ENCODE measurements at regions not wholly inside any gene's neighbourhood (a gene's known extent, or its start where the extent isn't known, plus 50 kb on each side); places are given as distances from the start of the nearest gene placed in this dataset.

DNA sequence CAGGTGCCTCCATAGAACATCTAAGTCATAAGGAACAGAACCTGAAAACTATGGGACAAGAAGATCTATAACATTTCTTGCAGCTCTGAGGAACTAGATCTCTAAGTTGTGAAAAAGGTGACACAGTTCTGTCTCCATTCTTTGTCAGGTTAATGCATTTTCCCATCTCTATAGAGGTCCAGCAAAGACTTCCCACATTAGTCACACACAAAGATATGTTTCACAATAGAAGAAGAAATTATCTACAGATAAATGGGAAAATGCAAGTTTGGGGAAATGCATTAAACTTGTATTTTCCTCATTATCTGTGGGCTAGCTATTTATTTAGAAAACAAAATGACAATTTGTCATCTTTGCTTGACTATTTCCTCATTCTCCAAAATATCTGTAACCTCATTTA lies 458.6 kb upstream of the PAPPA start:
- TF ChIP-seq, protein P1, sequence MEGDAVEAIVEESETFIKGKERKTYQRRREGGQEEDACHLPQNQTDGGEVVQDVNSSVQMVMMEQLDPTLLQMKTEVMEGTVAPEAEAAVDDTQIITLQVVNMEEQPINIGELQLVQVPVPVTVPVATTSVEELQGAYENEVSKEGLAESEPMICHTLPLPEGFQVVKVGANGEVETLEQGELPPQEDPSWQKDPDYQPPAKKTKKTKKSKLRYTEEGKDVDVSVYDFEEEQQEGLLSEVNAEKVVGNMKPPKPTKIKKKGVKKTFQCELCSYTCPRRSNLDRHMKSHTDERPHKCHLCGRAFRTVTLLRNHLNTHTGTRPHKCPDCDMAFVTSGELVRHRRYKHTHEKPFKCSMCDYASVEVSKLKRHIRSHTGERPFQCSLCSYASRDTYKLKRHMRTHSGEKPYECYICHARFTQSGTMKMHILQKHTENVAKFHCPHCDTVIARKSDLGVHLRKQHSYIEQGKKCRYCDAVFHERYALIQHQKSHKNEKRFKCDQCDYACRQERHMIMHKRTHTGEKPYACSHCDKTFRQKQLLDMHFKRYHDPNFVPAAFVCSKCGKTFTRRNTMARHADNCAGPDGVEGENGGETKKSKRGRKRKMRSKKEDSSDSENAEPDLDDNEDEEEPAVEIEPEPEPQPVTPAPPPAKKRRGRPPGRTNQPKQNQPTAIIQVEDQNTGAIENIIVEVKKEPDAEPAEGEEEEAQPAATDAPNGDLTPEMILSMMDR (IDR thresholded peaks at IDR 0.05; ENCODE audit: low read depth, low read length) = no peak
- no peak for TF ChIP-seq EZH2phosphoT487 (IDR thresholded peaks at IDR 0.05; ENCODE audit: low read depth)
- Histone ChIP-seq H3K9me3 (ENCODE audit: insufficient read depth, low read length) (no peaks in the 10 kb centered on the region), H3K27ac (ENCODE audit: low read length) (no peak overlapping the region), H3K36me3 (replicated peaks; ENCODE audit: low read depth, low read length) (no peaks in the 10 kb centered on the region), H3K27me3 (ENCODE audit: low read depth, low read length) (no peaks in the 10 kb centered on the region), H3K9ac (ENCODE audit: low read length) (no peak overlapping the region), H3K4me2 (ENCODE audit: low read length) (no peak overlapping the region), H2AFZ (ENCODE audit: low read depth, low read length) (no peak overlapping the region), H3K4me3 (ENCODE audit: low read length) (no peak overlapping the region), H4K20me1 (ENCODE audit: insufficient read depth, low read length) (no peaks in the 10 kb centered on the region), H3K79me2 (ENCODE audit: low read length) (no peaks in the 10 kb centered on the region), H3K4me1 (ENCODE audit: low read length) (peaks cover 17% of the 10 kb centered on the region)

DNA sequence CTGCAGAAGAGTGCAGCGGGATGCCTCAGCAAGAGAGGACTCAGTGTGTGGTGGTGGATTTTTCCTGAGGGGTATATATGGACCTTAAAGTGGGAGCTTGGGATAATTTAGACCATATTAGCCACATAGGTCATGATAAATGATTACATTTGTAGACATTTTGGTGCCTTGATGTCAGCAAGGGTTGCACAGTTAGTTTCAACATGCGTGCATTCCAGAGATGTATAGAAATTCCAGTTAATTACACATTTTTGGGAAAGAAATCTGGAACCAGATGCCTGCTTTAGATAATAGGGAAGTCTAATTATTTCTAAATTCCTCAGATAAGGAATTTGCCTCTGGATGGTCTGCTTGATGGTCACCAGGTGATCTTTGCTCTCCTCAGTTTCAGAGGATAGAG lies 440.6 kb upstream of the PAPPA start:
- Histone ChIP-seq H3K4me2 (ENCODE audit: low read length) (no peak overlapping the region), H3K27ac (ENCODE audit: low read length) (no peak overlapping the region), H3K9me3 (ENCODE audit: insufficient read depth, low read length) (no peaks in the 10 kb centered on the region), H2AFZ (ENCODE audit: low read depth, low read length) (no peak overlapping the region), H3K9ac (ENCODE audit: low read length) (no peak overlapping the region), H4K20me1 (ENCODE audit: insufficient read depth, low read length) (no peaks in the 10 kb centered on the region), H3K27me3 (ENCODE audit: low read depth, low read length) (no peaks in the 10 kb centered on the region), H3K36me3 (replicated peaks; ENCODE audit: low read depth, low read length) (no peaks in the 10 kb centered on the region), H3K4me3 (ENCODE audit: low read length) (no peak overlapping the region), H3K4me1 (ENCODE audit: low read length) (no peaks in the 10 kb centered on the region), H3K79me2 (ENCODE audit: low read length) (no peaks in the 10 kb centered on the region)
- TF ChIP-seq, protein P1 (IDR thresholded peaks at IDR 0.05; ENCODE audit: low read depth, low read length) = no peak
- TF ChIP-seq EZH2phosphoT487 (IDR thresholded peaks at IDR 0.05; ENCODE audit: low read depth) = no peak

- TF ChIP-seq EZH2phosphoT487 (IDR thresholded peaks at IDR 0.05; ENCODE audit: low read depth) = no peak
- TF ChIP-seq, protein P1 (IDR thresholded peaks at IDR 0.05; ENCODE audit: low read depth, low read length) = no peak
- no peak overlapping the region for H3K27ac ChIP-seq (ENCODE audit: low read length)
- no peak overlapping the region for H3K4me3 ChIP-seq (ENCODE audit: low read length)
- H3K36me3 ChIP-seq (replicated peaks; ENCODE audit: low read depth, low read length) = no peaks in the 10 kb centered on the region
- H3K9me3 ChIP-seq (ENCODE audit: insufficient read depth, low read length) = no peaks in the 10 kb centered on the region
- no peaks in the 10 kb centered on the region for H3K27me3 ChIP-seq (ENCODE audit: low read depth, low read length)
- no peak overlapping the region for H3K9ac ChIP-seq (ENCODE audit: low read length)
- H3K4me2 ChIP-seq (ENCODE audit: low read length) = no peak overlapping the region
- no peaks in the 10 kb centered on the region for H3K4me1 ChIP-seq (ENCODE audit: low read length)
- H4K20me1 ChIP-seq (ENCODE audit: insufficient read depth, low read length) = no peaks in the 10 kb centered on the region
- H3K79me2 ChIP-seq (ENCODE audit: low read length) = no peaks in the 10 kb centered on the region
- no peak overlapping the region for H2AFZ ChIP-seq (ENCODE audit: low read depth, low read length)
Measured at GRCh38 chr9:115715666-115716065, 437.9 kb upstream of the PAPPA start.

DNA sequence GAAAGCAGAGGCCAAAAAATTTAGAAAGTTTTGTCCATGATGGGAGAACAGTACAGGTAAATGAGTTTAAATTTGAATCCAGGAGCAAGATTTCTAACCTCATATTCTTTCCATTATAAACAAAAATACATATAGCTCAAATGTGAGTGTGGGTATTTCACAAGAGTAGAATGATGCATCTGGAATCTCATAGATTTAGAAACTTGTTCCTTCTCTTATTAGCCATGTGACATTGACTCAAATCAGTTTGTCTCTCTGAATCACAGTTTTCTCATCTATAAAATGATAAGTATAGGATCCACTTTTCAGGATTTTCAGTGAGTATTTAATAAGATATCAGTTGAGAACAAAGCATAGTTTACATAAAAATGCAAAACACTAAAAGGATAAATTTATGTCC lies 436.3 kb upstream of the PAPPA start:
- Histone ChIP-seq H3K79me2 (ENCODE audit: low read length) (no peaks in the 10 kb centered on the region), H3K9me3 (ENCODE audit: insufficient read depth, low read length) (no peaks in the 10 kb centered on the region), H3K27me3 (ENCODE audit: low read depth, low read length) (no peaks in the 10 kb centered on the region), H4K20me1 (ENCODE audit: insufficient read depth, low read length) (no peaks in the 10 kb centered on the region), H3K4me1 (ENCODE audit: low read length) (no peaks in the 10 kb centered on the region), H2AFZ (ENCODE audit: low read depth, low read length) (no peak overlapping the region), H3K9ac (ENCODE audit: low read length) (no peak overlapping the region), H3K27ac (ENCODE audit: low read length) (no peak overlapping the region), H3K36me3 (replicated peaks; ENCODE audit: low read depth, low read length) (no peaks in the 10 kb centered on the region), H3K4me3 (ENCODE audit: low read length) (no peak overlapping the region), H3K4me2 (ENCODE audit: low read length) (no peak overlapping the region)
- TF ChIP-seq, protein P1 (IDR thresholded peaks at IDR 0.05; ENCODE audit: low read depth, low read length) = no peak
- no peak for TF ChIP-seq EZH2phosphoT487 (IDR thresholded peaks at IDR 0.05; ENCODE audit: low read depth)

Measured in OCI-LY3 (cell line).